ENCODE measurements at regions not wholly inside any gene's neighbourhood (a gene's known extent, or its start where the extent isn't known, plus 50 kb on each side); places are given as distances from the start of the nearest gene placed in this dataset. TPM values are rescaled to one million over a fixed set of nuclear protein-coding genes. Genes with fewer than 3 reads are reported as not detected.
"Not testable (repeated sequence)": the region's sequence is repeated elsewhere in the genome, so short reads cannot be mapped to it uniquely, and the experiment has no call there.

- no peak for DNase-seq (ENCODE audit: low spot score in 2 of 2)
- no peak for FAIRE-seq
These were observed 96.4 kb upstream of the IGSF10 start for GRCh38 chr3:151557068-151557840.

GRCh38 chr3:151556596-151556995, 95.7 kb upstream of the IGSF10 start:
- no peak for FAIRE-seq
- DNase-seq (ENCODE audit: low spot score in 2 of 2): no peak

DNA sequence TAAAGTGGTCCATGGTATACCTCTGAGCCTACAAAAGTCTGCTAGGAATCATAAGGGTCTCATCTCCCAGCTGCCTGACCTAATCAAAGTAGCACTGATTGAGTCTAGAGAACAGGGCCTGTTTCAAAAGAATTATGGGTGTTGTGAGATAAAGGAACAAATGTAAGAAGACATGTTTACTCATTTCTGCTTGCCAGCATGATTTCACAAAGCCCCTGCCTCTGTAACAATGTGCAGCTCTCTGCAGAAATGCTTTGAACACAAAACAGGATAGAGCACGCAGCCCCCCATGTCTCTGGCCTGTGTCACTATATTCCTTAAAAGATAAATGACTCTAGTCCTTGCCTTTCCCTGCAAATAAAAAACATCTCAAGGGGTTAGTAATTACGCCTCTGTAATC, 94.7 kb upstream of the IGSF10 start:
- FAIRE-seq: no peak
- DNase-seq (ENCODE audit: low spot score in 2 of 2): no peak

GRCh38 chr3:151553888-151554287, 93.0 kb upstream of the IGSF10 start:
- no peak for DNase-seq (ENCODE audit: low spot score in 2 of 2)
- no peak for FAIRE-seq

- FAIRE-seq: no peak
These were observed 91.7 kb upstream of the IGSF10 start for GRCh38 chr3:151552589-151552988.

DNA sequence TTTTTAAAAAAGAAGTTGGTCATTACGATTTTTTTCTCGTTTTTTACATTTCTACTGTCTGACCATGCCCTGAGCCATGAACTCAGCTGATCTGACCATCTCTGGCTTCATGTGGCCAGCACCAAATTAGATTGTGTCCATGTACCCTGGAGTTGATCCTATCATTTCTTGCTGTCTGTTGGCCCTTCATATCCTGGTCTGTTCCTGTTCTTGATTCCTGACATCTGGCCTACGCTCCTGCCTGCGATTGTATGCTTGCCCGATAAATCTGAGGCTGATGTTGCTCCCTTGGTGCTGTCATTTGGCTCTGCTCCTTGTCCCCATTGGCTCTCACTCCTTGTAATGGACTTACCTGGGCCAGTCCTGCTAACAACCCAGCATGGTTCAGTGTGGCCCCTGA, 89.8 kb upstream of the IGSF10 start:
- FAIRE-seq (no peak), DNase-seq (ENCODE audit: low spot score in 2 of 2) (no peak)

More at GRCh38 chr3:151552589-151552988, 91.7 kb upstream of the IGSF10 start:
- DNase-seq (ENCODE audit: low spot score in 2 of 2): no peak

GRCh38 chr3:151550025-151550618, 89.3 kb upstream of the IGSF10 start:
- no peak for DNase-seq (ENCODE audit: low spot score in 2 of 2)
- no peak for FAIRE-seq

DNA sequence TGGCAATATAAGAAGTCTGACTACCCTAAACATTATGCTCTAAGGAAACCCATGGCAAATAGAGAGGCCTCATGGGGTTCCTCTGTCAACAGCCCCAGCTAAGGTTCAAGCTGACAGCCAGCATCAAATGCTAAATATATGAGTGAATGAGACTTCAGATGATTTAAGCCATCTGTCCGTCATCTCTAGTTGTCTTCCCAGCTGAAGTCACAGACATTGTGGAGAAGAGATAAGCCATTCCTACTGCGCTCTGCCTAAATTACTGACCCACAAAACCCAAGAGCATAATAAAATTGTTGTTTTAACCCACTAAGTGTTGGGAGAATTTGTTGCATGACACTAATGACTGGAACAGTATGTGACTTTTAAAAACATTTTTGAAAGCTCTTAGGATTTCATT, 87.3 kb upstream of the IGSF10 start:
- FAIRE-seq (no peak), DNase-seq (ENCODE audit: low spot score in 2 of 2) (no peak)

GRCh38 chr3:151544164-151544548, 83.3 kb upstream of the IGSF10 start:
- no peak for DNase-seq (ENCODE audit: low spot score in 2 of 2)
- no peak for FAIRE-seq

- FAIRE-seq (no peak), DNase-seq (ENCODE audit: low spot score in 2 of 2) (no peak)
These were observed 80.3 kb upstream of the IGSF10 start for GRCh38 chr3:151541178-151541577.

GRCh38 chr3:151539599-151539998, 78.7 kb upstream of the IGSF10 start:
- DNase-seq (ENCODE audit: low spot score in 2 of 2): no peak
- FAIRE-seq: no peak

- no peak for FAIRE-seq
These were observed 77.9 kb upstream of the IGSF10 start for GRCh38 chr3:151538456-151539393.

DNA sequence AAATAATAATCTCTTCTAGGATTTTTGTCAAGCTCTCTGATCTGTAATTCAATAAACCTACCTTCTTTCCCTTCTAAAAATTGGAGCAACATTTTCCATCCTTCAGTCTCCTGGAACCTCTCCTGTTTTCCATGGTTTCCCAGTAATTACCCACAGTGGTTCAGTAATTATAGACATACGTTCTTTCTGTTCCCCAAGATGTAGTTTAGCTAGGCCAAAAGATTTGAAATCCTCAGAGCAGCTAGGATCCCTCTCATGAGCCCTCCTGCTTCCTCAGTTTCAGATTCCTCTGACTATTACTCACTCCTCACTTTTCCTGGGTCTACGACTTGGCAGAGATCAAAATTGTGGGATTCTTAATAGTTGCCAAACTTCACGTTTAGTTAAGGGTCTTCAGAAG, 76.9 kb upstream of the IGSF10 start:
- no peak for DNase-seq (ENCODE audit: low spot score in 2 of 2)
- FAIRE-seq: no peak

More at GRCh38 chr3:151538456-151539393, 77.9 kb upstream of the IGSF10 start:
- no peak for DNase-seq (ENCODE audit: low spot score in 2 of 2)

DNA sequence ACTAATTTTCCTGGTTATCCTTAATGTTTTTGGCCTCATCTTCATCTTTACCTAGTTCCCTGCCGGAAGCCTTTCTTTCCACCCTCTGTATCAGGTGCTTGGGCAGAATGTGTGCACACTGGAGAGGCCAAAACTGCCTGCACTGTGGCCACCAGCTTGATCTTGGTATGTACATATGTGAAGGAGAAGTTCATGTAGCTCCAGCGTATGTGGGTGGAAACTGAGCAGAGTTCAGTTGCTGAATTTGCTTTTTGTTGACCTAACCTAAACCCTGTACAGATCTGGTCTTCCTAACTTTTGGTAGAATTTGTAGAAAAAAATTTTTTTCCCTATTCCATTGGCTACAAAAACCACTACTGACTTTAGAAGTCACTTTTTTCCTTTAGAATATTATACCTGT, 65.9 kb upstream of the IGSF10 start:
- FAIRE-seq (no peak), DNase-seq (ENCODE audit: low spot score in 2 of 2) (no peak)

DNA sequence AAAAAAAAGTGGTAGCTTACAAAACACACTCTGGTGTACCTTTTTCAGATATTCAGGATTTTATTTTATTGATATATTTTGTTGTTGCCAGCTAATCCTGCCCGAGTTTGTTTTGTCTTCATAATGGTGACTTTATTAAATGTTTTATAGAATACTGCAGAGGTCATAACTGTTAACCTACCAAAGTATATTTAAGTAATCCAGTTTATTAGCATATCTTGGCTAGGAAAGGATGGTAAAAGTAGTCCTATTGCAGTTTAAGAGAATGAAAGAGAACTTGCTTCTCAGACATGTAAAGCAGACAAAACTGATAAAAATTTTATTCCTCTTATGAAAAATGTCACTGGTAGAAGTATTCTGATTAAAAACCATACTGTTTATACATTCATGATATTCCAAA, 59.2 kb upstream of the IGSF10 start:
- FAIRE-seq (no peak), DNase-seq (ENCODE audit: low spot score in 2 of 2) (no peak)

DNA sequence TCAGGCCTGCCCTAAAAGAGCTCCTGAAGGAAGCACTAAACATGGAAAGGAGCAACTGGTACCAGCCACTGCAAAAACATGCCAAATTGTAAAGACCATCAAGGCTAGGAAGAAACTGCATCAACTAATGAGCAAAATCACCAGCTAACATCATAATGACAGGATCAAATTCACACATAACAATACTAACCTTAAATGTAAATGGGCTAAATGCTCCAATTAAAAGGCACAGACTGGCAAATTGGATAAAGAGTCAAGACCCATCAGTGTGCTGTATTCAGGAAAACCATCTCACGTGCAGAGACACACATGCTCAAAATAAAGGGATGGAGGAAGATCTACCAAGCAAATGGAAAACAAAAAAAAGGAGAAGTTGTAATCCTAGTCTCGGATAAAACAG, 50.6 kb upstream of the IGSF10 start:
- not testable (repeated sequence) for DNase-seq (ENCODE audit: low spot score in 2 of 2); FAIRE-seq

Small RNAs in the stretch of these regions (small RNA-seq; reads per million reads assigned to genes)
- not detected for gene MIR5186
